ENCODE measurements at regions not wholly inside any gene's neighbourhood (a gene's known extent, or its start where the extent isn't known, plus 50 kb on each side); places are given as distances from the start of the nearest gene placed in this dataset.

DNA sequence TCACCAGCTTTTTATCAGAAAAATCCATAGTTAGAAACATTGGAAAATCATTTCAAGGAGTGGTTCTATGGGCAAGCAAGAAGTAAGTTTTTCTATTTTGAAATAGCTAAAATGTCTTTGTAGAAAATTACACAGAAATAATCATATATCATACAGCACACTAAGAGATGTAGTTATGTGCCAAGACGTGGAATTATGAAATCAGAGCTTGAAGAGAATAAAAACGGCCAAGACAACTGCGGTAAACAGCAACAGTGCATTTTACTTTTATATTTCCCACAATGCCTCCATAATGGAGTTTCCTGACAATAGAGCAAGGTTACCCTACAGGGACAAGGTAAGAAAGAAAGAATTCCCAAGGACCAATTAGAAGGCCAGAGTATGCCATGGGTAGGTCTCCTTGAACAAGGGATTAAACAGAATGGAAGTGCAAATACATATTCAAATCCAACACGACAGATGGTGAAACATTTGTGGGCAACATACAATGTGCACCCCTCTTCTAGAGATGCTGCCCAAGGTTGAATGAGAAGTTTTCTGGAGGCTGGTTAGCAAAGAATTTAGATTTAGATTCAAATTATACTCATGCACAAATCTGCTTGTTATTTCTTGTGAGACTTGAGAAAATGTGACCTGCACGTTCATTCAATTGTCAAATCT lies 76.1 kb upstream of the BTG1 start:
- no peak for DNase-seq
- 100% methylated on average over 1 of the region's 5 CpGs for whole genome bisulfite sequencing (ENCODE audit: insufficient coverage)
- Histone ChIP-seq H3K4me3 (ENCODE audit: control insufficient read depth in 1 of 7, extremely low read depth in 1 of 7, insufficient read depth in 4 of 7, low read depth in 2 of 7, low read length in 6 of 7) (no peak overlapping the region), H3K4me1 (ENCODE audit: control extremely low read depth in 1 of 4, control insufficient read depth in 4 of 4, insufficient read depth in 4 of 4, low read length in 3 of 4) (no peaks in the 10 kb centered on the region), H3K36me3 (ENCODE audit: control insufficient read depth in 4 of 4, insufficient read depth in 4 of 4, low read length in 3 of 4) (no peaks in the 10 kb centered on the region), H3K27ac (ENCODE audit: insufficient read depth in 1 of 2, low read depth in 1 of 2, low read length in 2 of 2, poor library complexity in 1 of 2, severe bottlenecking in 2 of 2) (no peak overlapping the region), H3K9me3 (ENCODE audit: control extremely low read depth in 1 of 5, control insufficient read depth in 4 of 5, insufficient read depth in 2 of 5, low read depth in 1 of 5, low read length in 4 of 5) (no peaks in the 10 kb centered on the region), H3K27me3 (replicated peaks in 2 of 5; ENCODE audit: control insufficient read depth in 4 of 5, insufficient read depth in 5 of 5, low read length in 4 of 5) (no peaks in the 10 kb centered on the region)
- ChIA-PET CTCF (interaction anchor here (0.7 kb wide), 1 partner anchor 20 kb away, joined by 3 read pairs; no protein-coding TSS in a partner anchor), POLR2A (interaction anchor here (0.6 kb wide), 1 partner anchor 363 kb away, joined by 3 read pairs; no protein-coding TSS in a partner anchor)

DNA sequence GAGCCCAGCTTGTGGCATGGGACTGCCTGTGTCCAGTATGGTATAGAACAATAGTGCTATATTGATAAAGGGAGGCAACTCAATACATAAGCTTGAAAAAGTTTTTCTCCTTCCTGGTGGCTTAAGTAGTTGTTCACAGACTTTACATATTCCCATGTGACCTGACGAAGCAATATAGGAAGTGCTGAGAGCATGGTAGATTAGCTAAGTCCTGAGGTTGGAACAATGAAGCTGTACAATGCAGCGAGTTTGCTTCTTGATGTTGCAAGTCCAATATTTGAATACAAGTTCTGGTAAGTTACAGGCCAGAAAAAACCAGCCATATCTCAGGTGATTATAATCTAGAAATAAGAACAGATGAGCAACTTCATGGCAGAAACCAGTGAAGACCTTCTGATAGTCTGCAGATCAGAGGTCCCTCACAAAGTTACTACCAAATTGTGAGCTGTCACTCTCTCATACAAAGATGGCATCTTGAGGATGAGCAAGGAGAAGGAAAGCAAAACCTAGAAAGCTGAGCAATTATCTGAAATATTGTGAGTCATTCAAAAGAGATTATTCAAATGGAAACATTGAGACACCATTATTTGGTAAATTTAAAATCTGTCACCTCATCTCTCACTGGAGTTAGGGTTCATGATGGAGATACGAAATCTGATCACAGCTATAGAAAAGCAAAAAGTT lies 72.9 kb upstream of the BTG1 start:
- Histone ChIP-seq H3K4me3 (ENCODE audit: control insufficient read depth in 1 of 7, extremely low read depth in 1 of 7, insufficient read depth in 4 of 7, low read depth in 2 of 7, low read length in 6 of 7) (no peak overlapping the region), H3K9me3 (ENCODE audit: control extremely low read depth in 1 of 5, control insufficient read depth in 4 of 5, insufficient read depth in 2 of 5, low read depth in 1 of 5, low read length in 4 of 5) (no peaks in the 10 kb centered on the region), H3K27me3 (replicated peaks in 2 of 5; ENCODE audit: control insufficient read depth in 4 of 5, insufficient read depth in 5 of 5, low read length in 4 of 5) (no peaks in the 10 kb centered on the region), H3K27ac (ENCODE audit: insufficient read depth in 1 of 2, low read depth in 1 of 2, low read length in 2 of 2, poor library complexity in 1 of 2, severe bottlenecking in 2 of 2) (no peak overlapping the region), H3K4me1 (ENCODE audit: control extremely low read depth in 1 of 4, control insufficient read depth in 4 of 4, insufficient read depth in 4 of 4, low read length in 3 of 4) (no peaks in the 10 kb centered on the region), H3K36me3 (ENCODE audit: control insufficient read depth in 4 of 4, insufficient read depth in 4 of 4, low read length in 3 of 4) (no peaks in the 10 kb centered on the region)
- WGBS (ENCODE audit: insufficient coverage) = 100% methylated on average over 2 of the region's 3 CpGs
- CTCF ChIA-PET = no interaction called here
- POLR2A ChIA-PET = no interaction called here
- peak in 1 of 3 donors; percentile 5 for DNase-seq

DNA sequence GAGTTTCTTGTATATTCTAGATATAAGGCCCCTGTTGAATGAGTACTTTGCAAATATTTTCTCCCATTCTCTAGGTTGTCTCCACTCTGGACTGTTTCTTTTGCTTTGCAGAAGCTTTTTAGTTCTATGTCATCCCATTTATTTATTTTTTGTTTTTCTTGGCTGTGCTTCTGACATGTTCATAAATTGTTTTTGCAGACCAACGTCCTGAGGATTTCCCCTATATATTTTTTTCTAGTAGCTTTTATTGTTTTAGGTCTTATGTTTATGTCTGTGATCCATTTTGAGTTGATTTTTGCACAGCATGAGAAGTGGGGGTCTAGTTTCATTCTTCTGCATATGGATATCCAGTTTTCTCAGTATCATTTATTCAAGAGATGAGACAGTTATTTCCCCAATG lies 70.4 kb upstream of the BTG1 start:
- Histone ChIP-seq H3K4me1 (ENCODE audit: control extremely low read depth in 1 of 4, control insufficient read depth in 4 of 4, insufficient read depth in 4 of 4, low read length in 3 of 4) (no peaks in the 10 kb centered on the region), H3K4me3 (ENCODE audit: control insufficient read depth in 1 of 7, extremely low read depth in 1 of 7, insufficient read depth in 4 of 7, low read depth in 2 of 7, low read length in 6 of 7) (no peak overlapping the region), H3K9me3 (ENCODE audit: control extremely low read depth in 1 of 5, control insufficient read depth in 4 of 5, insufficient read depth in 2 of 5, low read depth in 1 of 5, low read length in 4 of 5) (peaks cover 0 to 2% (median 0%) of the 10 kb centered on the region in 5 experiments), H3K27ac (ENCODE audit: insufficient read depth in 1 of 2, low read depth in 1 of 2, low read length in 2 of 2, poor library complexity in 1 of 2, severe bottlenecking in 2 of 2) (no peak overlapping the region), H3K36me3 (ENCODE audit: control insufficient read depth in 4 of 4, insufficient read depth in 4 of 4, low read length in 3 of 4) (no peaks in the 10 kb centered on the region), H3K27me3 (replicated peaks in 2 of 5; ENCODE audit: control insufficient read depth in 4 of 5, insufficient read depth in 5 of 5, low read length in 4 of 5) (no peaks in the 10 kb centered on the region)
- no peak for DNase-seq
- ChIA-PET CTCF (no interaction called here), POLR2A (no interaction called here)
- WGBS (ENCODE audit: insufficient coverage) = no CpG with 5 or more reads among the region's 1 CpG

DNA sequence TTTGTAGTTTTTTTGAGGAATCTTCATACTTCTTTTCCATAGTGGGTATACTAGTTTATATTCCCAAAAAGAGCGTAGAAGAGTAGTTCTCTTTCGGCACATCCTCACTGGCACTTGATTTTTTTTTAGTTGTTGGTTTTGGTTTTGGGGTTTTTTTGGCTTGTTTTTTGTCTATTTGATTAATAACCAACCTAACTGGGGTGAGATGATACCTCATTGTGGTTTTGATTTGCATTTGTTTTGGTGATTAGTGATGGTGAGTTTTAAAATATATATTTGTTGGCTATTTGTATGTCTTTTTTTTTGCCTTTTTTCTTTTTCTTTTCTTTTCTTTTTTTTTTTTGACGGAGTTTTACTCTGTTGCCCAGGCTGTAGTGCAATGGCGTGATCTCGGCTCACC lies 69.7 kb upstream of the BTG1 start:
- Histone ChIP-seq H3K27me3 (replicated peaks in 2 of 5; ENCODE audit: control insufficient read depth in 4 of 5, insufficient read depth in 5 of 5, low read length in 4 of 5) (no peaks in the 10 kb centered on the region), H3K4me3 (ENCODE audit: control insufficient read depth in 1 of 7, extremely low read depth in 1 of 7, insufficient read depth in 4 of 7, low read depth in 2 of 7, low read length in 6 of 7) (no peak overlapping the region), H3K27ac (ENCODE audit: insufficient read depth in 1 of 2, low read depth in 1 of 2, low read length in 2 of 2, poor library complexity in 1 of 2, severe bottlenecking in 2 of 2) (no peak overlapping the region), H3K36me3 (ENCODE audit: control insufficient read depth in 4 of 4, insufficient read depth in 4 of 4, low read length in 3 of 4) (no peaks in the 10 kb centered on the region), H3K4me1 (ENCODE audit: control extremely low read depth in 1 of 4, control insufficient read depth in 4 of 4, insufficient read depth in 4 of 4, low read length in 3 of 4) (no peaks in the 10 kb centered on the region), H3K9me3 (ENCODE audit: control extremely low read depth in 1 of 5, control insufficient read depth in 4 of 5, insufficient read depth in 2 of 5, low read depth in 1 of 5, low read length in 4 of 5) (peaks cover 0 to 3% (median 0%) of the 10 kb centered on the region in 5 experiments)
- 100% methylated on average over 2 of the region's 5 CpGs for WGBS (ENCODE audit: insufficient coverage)
- POLR2A ChIA-PET = no interaction called here
- CTCF ChIA-PET = no interaction called here
- DNase-seq = no peak

DNA sequence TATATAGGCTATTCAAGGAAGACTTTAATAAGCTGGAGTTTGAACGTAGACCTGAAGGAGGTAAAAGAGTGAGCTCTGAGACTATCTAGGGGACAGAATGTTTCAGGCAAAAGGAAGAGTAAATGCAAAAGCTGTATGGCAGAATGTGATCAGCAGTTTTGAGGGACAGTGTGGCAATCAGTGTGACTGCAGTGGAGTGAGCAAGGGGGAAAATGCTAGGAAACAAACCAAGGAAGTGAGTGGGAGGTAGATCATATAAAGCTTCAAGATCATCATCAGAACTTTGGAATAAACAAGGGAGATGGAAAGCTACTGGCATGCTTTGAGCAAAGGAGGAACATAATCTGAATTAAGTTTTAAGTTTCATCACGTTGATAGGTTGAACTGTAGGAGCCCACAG lies 67.5 kb upstream of the BTG1 start:
- H3K4me3 ChIP-seq (ENCODE audit: control insufficient read depth in 1 of 7, extremely low read depth in 1 of 7, insufficient read depth in 4 of 7, low read depth in 2 of 7, low read length in 6 of 7) = no peak overlapping the region
- peaks cover 0 to 15% (median 14%) of the 10 kb centered on the region in 4 experiments for H3K4me1 ChIP-seq (ENCODE audit: control extremely low read depth in 1 of 4, control insufficient read depth in 4 of 4, insufficient read depth in 4 of 4, low read length in 3 of 4)
- ChIA-PET POLR2A (no interaction called here), CTCF (interaction anchor here (0.9 kb wide), 1 partner anchor 23 kb away, joined by 3 read pairs; no protein-coding TSS in a partner anchor)
- no peaks in the 10 kb centered on the region for H3K27me3 ChIP-seq (replicated peaks in 2 of 5; ENCODE audit: control insufficient read depth in 4 of 5, insufficient read depth in 5 of 5, low read length in 4 of 5)
- no peak for DNase-seq
- peaks cover 0 to 4% (median 0%) of the 10 kb centered on the region in 5 experiments for H3K9me3 ChIP-seq (ENCODE audit: control extremely low read depth in 1 of 5, control insufficient read depth in 4 of 5, insufficient read depth in 2 of 5, low read depth in 1 of 5, low read length in 4 of 5)
- H3K36me3 ChIP-seq (ENCODE audit: control insufficient read depth in 4 of 4, insufficient read depth in 4 of 4, low read length in 3 of 4) = no peaks in the 10 kb centered on the region
- 100% methylated on average over 1 of the region's 2 CpGs for WGBS (ENCODE audit: insufficient coverage)
- no peak overlapping the region for H3K27ac ChIP-seq (ENCODE audit: insufficient read depth in 1 of 2, low read depth in 1 of 2, low read length in 2 of 2, poor library complexity in 1 of 2, severe bottlenecking in 2 of 2)

DNA sequence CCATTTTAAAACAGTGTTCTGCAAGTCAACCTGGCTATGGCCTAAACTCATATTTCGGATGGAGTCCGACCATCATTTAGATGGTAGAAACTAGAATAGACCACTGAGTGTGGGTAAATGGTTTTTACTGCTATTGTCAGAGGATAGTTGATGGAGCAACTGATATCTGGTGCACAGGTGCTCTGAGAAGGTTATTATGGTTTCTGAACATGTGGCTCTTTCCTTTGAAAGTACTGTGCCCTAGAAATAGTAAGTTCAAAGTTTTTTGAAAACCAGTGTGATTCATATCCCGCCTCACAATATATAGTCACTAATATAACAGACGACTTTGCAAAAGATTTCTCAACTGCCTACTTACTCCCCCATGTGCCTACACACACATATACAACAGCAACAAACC lies 64.4 kb upstream of the BTG1 start:
- ChIA-PET CTCF (no interaction called here), POLR2A (no interaction called here)
- H3K36me3 ChIP-seq (ENCODE audit: control insufficient read depth in 4 of 4, insufficient read depth in 4 of 4, low read length in 3 of 4) = no peaks in the 10 kb centered on the region
- 100% methylated on average over 2 of the region's 4 CpGs for WGBS (ENCODE audit: insufficient coverage)
- no peak overlapping the region for H3K4me3 ChIP-seq (ENCODE audit: control insufficient read depth in 1 of 7, extremely low read depth in 1 of 7, insufficient read depth in 4 of 7, low read depth in 2 of 7, low read length in 6 of 7)
- no peak overlapping the region for H3K27ac ChIP-seq (ENCODE audit: insufficient read depth in 1 of 2, low read depth in 1 of 2, low read length in 2 of 2, poor library complexity in 1 of 2, severe bottlenecking in 2 of 2)
- no peaks in the 10 kb centered on the region for H3K27me3 ChIP-seq (replicated peaks in 2 of 5; ENCODE audit: control insufficient read depth in 4 of 5, insufficient read depth in 5 of 5, low read length in 4 of 5)
- H3K4me1 ChIP-seq (ENCODE audit: control extremely low read depth in 1 of 4, control insufficient read depth in 4 of 4, insufficient read depth in 4 of 4, low read length in 3 of 4) = peaks cover 0 to 15% (median 14%) of the 10 kb centered on the region in 4 experiments
- H3K9me3 ChIP-seq (ENCODE audit: control extremely low read depth in 1 of 5, control insufficient read depth in 4 of 5, insufficient read depth in 2 of 5, low read depth in 1 of 5, low read length in 4 of 5) = peaks cover 0 to 4% (median 0%) of the 10 kb centered on the region in 5 experiments
- DNase-seq = no peak

DNA sequence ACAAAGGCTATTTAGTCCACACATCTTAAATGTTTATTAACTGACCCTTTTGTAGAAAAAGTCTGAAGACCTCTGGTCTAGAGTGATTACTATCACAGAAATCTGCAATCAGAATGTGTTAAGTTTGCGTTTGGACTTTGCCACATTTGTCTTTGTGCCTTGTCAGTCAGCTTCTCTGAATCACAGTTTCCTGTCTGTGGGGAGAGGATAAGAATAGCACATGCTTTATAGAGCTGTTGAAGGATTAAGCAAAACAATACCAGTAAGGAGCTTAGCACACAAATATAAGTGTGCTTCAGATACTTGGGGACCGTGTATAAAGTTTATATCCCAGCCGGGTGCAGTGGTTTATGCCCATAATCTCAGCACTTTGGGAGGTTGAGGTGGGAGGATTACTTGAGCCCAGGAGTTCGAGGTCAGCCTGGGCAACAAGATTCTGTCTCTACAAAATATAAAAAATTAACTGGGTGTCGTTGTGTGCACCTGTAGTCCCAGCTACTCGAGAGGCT lies 63.0 kb upstream of the BTG1 start:
- WGBS (ENCODE audit: insufficient coverage) = 13% methylated on average over 4 of the region's 6 CpGs
- Histone ChIP-seq H3K9me3 (ENCODE audit: control extremely low read depth in 1 of 5, control insufficient read depth in 4 of 5, insufficient read depth in 2 of 5, low read depth in 1 of 5, low read length in 4 of 5) (peaks cover 0 to 4% (median 0%) of the 10 kb centered on the region in 5 experiments), H3K4me1 (ENCODE audit: control extremely low read depth in 1 of 4, control insufficient read depth in 4 of 4, insufficient read depth in 4 of 4, low read length in 3 of 4) (peaks cover 0 to 15% (median 14%) of the 10 kb centered on the region in 4 experiments), H3K27me3 (replicated peaks in 2 of 5; ENCODE audit: control insufficient read depth in 4 of 5, insufficient read depth in 5 of 5, low read length in 4 of 5) (no peaks in the 10 kb centered on the region), H3K27ac (ENCODE audit: insufficient read depth in 1 of 2, low read depth in 1 of 2, low read length in 2 of 2, poor library complexity in 1 of 2, severe bottlenecking in 2 of 2) (no peak overlapping the region), H3K4me3 (ENCODE audit: control insufficient read depth in 1 of 7, extremely low read depth in 1 of 7, insufficient read depth in 4 of 7, low read depth in 2 of 7, low read length in 6 of 7) (peak overlapping the region in 1 of 7 experiments; percentile 7), H3K36me3 (ENCODE audit: control insufficient read depth in 4 of 4, insufficient read depth in 4 of 4, low read length in 3 of 4) (no peaks in the 10 kb centered on the region)
- CTCF ChIA-PET = interaction anchor here (1.5 kb wide), 2 partner anchors 11 to 21 kb away, joined by 3 read pairs; no protein-coding TSS in a partner anchor
- DNase-seq = peak; percentile 54 to 94 (median 87)
- POLR2A ChIA-PET = interaction anchor here (0.7 kb wide), 1 partner anchor 208 kb away, joined by 6 read pairs; no protein-coding TSS in a partner anchor
